H7 (cell line): ENCODE measurements at regions not wholly inside any gene's neighbourhood (a gene's known extent, or its start where the extent isn't known, plus 50 kb on each side); places are given as distances from the start of the nearest gene placed in this dataset.

ENCODE experiments used
- DNase-seq: peaks from one replicate; pipeline ENCODE4 v3.0.0; 2012
- H3K27me3 ChIP-seq: 2 replicates; pipeline ENCODE4 v1.6.0; 2011; ENCODE audit warnings: mild to moderate bottlenecking, low read length; ENCODE audit not compliant: control insufficient read depth, insufficient read depth
- H3K36me3 ChIP-seq: replicated peaks from 2 replicates; pipeline ENCODE4 v1.5.1; 2011; ENCODE audit warnings: low read length; ENCODE audit not compliant: control insufficient read depth, insufficient read depth
- H3K4me3 ChIP-seq: 2 replicates; pipeline ENCODE4 v1.5.1; 2011; ENCODE audit warnings: low read depth, mild to moderate bottlenecking, control low read depth, low read length, moderate library complexity; ENCODE audit not compliant: insufficient read depth

GRCh38 chr4:18291256-18291655, 269.7 kb upstream of the LCORL start:
- DNase-seq, result peak; percentile 13
- Histone ChIP-seq H3K36me3 (no peaks in the 10 kb centered on the region), H3K27me3 (no peaks in the 10 kb centered on the region), H3K4me3 (no peak overlapping the region)

DNA sequence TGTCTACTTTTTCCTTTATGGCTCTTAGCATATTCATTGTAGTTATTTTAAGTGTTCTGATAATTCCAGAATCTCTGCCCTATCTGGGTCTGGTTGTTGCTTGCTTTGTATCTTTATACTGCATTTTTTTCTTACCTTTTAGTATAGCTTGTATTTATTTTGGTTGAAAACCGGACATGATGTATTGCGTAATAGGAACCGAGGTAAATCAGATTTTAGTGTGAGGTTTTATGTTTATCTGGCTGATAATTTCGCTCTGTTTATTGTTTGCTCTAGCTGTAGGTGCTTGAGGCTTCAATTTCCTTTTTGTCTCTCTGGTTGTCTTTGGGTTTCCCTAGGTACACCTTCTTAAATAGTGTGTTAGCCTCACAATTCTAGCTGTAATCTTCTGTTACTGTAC, 263.8 kb upstream of the LCORL start:
- Histone ChIP-seq H3K36me3 (no peaks in the 10 kb centered on the region), H3K4me3 (no peak overlapping the region), H3K27me3 (no peaks in the 10 kb centered on the region)
- DNase-seq, result no peak

- Histone ChIP-seq H3K27me3 (no peaks in the 10 kb centered on the region), H3K36me3 (no peaks in the 10 kb centered on the region), H3K4me3 (no peak overlapping the region)
- DNase-seq, result no peak
These were observed 256.7 kb upstream of the LCORL start for GRCh38 chr4:18278244-18278643.

DNA sequence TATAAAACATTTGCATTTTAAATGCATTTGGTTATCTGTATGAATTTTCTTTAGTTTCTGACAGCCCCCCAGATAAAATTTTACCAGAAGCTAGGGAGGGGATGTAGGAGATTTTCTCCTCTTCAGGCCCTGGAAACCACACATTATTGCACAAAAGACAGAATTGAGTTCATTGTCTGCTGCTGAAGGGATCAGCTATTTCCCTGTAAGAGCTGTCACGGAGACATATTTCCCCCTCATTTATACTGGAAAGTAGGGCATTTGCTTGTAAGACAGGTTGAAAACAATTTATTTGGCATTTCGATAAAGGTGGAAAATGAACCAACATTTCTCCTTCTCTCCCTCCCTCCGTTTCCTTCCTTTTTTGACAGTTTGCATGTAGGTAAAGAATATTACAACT, 241.3 kb upstream of the LCORL start:
- Histone ChIP-seq H3K36me3 (no peaks in the 10 kb centered on the region), H3K4me3 (no peak overlapping the region), H3K27me3 (no peaks in the 10 kb centered on the region)
- DNase-seq, result no peak

- Histone ChIP-seq H3K27me3 (no peaks in the 10 kb centered on the region), H3K4me3 (no peak overlapping the region), H3K36me3 (no peaks in the 10 kb centered on the region)
- DNase-seq, result no peak
These were observed 230.5 kb upstream of the LCORL start for GRCh38 chr4:18252052-18252451.

DNA sequence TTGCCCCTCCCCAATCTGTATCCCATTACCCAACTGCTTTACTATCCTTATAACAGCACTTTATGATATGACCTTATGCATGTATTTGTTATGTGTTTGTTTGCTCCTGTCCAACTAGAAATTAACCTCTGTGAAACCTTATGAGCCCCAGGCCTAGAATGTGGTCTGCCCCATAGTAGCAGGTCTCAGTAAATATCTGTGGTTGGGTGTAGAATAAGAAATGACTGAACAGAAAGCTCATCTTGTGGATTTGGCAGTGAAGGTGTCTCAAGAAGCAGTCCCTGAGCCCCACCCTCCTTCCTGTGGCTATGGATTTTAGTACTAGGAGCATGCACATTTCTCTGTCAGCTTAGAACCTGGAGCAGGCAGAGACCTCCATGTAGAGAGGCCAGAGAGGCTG, 229.0 kb upstream of the LCORL start:
- H3K4me3 ChIP-seq, result no peak overlapping the region

DNA sequence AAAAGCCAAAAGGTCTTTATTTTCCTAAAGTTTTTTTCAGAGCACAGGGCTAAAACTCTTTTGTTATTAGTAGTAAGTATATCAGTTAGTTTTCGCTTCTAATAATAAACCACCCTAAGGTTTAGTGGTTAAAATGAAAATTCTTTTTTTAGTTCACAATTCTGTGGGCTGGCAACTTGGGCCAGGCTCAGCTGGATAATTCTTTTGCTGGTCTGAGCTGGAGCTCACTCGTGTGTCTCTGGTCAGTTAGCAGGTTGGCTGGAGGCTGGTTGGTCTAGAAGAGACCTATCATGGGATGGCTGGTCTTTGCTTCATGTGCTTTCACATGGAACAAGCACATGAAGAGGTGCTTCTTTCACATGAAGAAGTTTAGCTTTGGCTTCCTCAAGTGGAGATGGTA, 227.1 kb upstream of the LCORL start:
- no peak for DNase-seq
- Histone ChIP-seq H3K27me3 (no peaks in the 10 kb centered on the region), H3K36me3 (no peaks in the 10 kb centered on the region), H3K4me3 (no peak overlapping the region)

More for the DNA sequence above, 229.0 kb upstream of the LCORL start:
- no peaks in the 10 kb centered on the region for H3K36me3 ChIP-seq
- DNase-seq, result no peak
- H3K27me3 ChIP-seq, result no peaks in the 10 kb centered on the region

GRCh38 chr4:18247189-18247588, 225.6 kb upstream of the LCORL start:
- Histone ChIP-seq H3K4me3 (no peak overlapping the region), H3K27me3 (no peaks in the 10 kb centered on the region), H3K36me3 (no peaks in the 10 kb centered on the region)
- DNase-seq, result no peak

GRCh38 chr4:18242919-18243693, 221.6 kb upstream of the LCORL start:
- no peaks in the 10 kb centered on the region for H3K27me3 ChIP-seq
- no peak overlapping the region for H3K4me3 ChIP-seq
- no peaks in the 10 kb centered on the region for H3K36me3 ChIP-seq
- DNase-seq, result no peak

DNA sequence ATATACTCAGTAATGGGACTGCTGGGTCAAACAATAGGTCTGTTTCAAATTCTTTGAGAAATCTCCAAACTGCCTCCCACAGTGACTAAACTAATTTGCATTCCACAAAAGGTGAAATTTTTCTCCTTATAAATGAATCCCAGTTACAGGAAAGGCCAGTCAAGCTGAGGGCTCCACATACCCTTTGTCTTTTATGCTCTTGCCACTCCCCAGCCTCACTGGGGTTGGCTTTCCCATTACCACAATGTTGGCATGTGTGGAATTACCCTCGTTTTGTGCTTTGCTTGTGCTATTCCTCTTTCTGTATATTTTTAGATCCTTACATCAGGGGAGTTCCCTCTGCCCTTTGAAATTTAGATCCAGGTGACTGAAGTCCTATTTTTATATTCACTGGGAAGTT, 220.2 kb upstream of the LCORL start:
- no peaks in the 10 kb centered on the region for H3K36me3 ChIP-seq
- no peaks in the 10 kb centered on the region for H3K27me3 ChIP-seq
- H3K4me3 ChIP-seq, result no peak overlapping the region
- no peak for DNase-seq

GRCh38 chr4:18234108-18234507, 212.6 kb upstream of the LCORL start:
- DNase-seq, result no peak

GRCh38 chr4:18231726-18232125, 210.2 kb upstream of the LCORL start:
- DNase-seq, result no peak
- H3K4me3 ChIP-seq, result no peak overlapping the region
- no peaks in the 10 kb centered on the region for H3K27me3 ChIP-seq
- H3K36me3 ChIP-seq, result no peaks in the 10 kb centered on the region

More at GRCh38 chr4:18234108-18234507, 212.6 kb upstream of the LCORL start:
- H3K4me3 ChIP-seq, result no peak overlapping the region
- no peaks in the 10 kb centered on the region for H3K27me3 ChIP-seq
- H3K36me3 ChIP-seq, result no peaks in the 10 kb centered on the region

GRCh38 chr4:18227880-18228279, 206.3 kb upstream of the LCORL start:
- H3K4me3 ChIP-seq, result no peak overlapping the region
- no peaks in the 10 kb centered on the region for H3K36me3 ChIP-seq
- no peak for DNase-seq
- H3K27me3 ChIP-seq, result no peaks in the 10 kb centered on the region

GRCh38 chr4:18214411-18215055, 193.0 kb upstream of the LCORL start:
- Histone ChIP-seq H3K36me3 (no peaks in the 10 kb centered on the region), H3K4me3 (no peak overlapping the region), H3K27me3 (no peaks in the 10 kb centered on the region)
- DNase-seq, result peak; percentile 8

DNA sequence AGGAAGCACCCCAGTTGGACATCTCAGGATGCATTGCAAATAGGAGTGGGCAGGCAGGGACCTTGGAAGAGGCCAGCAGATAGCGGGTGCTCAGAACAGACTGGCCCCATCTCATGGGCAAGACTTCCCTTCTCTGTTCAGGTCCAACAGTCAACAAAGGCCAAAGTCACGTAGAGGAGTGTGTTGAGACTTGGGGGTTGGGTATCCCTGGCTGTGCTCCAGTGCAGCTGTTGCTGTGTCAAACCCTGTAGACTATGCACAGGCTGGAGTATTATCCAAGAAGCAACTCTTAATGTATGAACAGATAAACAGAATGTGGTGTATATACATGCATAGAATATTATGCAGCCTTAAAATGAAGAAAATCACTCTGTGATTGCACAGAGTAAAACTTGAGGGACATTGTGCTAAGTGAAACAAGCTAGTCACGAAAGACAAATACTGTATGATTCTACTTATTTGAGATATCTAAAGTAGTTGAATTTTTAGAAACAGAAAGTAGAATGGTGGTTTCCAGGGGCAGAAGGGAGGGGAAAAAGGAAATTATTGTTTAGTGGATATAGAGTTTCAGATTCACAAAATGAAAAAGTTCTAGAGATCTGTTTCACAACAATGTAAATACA, 192.1 kb upstream of the LCORL start:
- no peaks in the 10 kb centered on the region for H3K36me3 ChIP-seq
- no peak for DNase-seq
- no peaks in the 10 kb centered on the region for H3K27me3 ChIP-seq
- H3K4me3 ChIP-seq, result no peak overlapping the region
